GM19043 (cell line): ENCODE measurements at regions not wholly inside any gene's neighbourhood (a gene's known extent, or its start where the extent isn't known, plus 50 kb on each side); places are given as distances from the start of the nearest gene placed in this dataset.
"Not testable (repeated sequence)": the region's sequence is repeated elsewhere in the genome, so short reads cannot be mapped to it uniquely, and the experiment has no call there.

Experiments used
- ATAC-seq: cut with Tn5 transposase; IDR thresholded peaks from one replicate; pipeline ENCODE4 v1.9.1; 2021; ENCODE audit warnings: low read depth; ENCODE audit not compliant: unreplicated experiment

DNA sequence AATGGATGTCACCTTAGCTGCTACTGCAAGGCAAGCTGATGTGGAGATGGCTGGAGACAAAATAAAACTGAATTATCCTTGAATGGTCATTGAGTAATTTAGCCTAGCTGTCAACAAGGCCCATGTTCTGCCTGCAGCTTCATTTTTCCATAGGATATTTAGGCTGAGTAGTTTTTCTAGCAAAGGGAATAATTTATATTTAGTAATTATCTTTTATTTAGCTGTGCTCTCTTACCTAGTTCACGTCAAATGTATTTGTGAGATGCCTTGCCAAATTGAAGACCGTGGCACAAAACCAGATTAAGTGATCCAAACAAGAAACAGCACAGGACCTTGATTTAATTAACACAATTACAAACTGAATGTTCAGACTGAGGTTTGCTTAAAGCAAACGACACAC lies 77.4 kb upstream of the CEP162 start:
- ATAC-seq = no peak

DNA sequence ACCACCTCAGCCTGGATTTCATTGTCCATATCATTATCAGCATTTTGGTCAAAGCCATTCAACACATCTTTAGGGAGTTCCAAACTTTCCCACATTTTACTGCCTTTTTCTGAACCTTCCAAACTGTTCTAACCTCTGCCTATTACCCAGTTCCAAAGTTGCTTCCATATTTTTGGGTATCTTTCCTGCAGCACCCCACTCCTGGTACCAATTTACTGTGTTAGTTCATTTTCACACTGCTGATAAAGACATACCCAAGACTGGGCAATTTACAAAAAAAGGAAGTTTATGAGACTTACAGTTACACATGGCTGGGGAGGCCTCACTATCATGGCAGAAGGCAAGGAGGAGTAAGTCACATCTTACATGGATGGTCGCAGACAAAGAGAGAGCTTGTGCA lies 63.6 kb upstream of the CEP162 start:
- not testable (repeated sequence) for ATAC-seq

DNA sequence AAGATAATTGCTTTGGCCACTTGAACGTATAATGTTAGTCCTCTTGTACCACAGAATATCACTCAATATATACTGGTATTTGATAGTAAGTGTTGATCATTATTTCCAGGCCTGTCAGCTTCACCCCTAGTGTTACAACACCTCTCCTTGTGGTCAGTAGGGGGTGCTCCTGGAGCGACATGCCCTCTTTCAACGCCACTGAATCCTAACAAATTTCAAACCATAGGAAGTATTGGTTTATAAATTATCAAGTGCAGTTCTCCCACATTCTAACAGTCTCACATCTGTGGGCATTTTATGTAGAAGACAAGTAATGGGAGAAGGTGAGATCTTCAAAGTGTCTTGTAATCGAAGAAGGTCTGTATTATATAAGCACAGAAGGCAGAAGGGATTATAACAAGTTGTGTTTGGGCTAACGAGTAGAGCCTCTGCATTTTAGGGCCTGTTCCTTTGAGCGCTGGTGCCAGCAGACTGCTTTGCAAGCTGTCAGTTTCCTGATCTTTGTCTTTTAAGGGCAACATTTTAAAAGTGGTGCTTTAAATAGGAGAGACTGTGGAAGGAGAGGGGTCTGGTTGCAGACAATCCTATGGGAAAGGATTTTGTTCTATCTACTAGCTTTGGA lies 57.1 kb upstream of the CEP162 start:
- ATAC-seq = no peak

DNA sequence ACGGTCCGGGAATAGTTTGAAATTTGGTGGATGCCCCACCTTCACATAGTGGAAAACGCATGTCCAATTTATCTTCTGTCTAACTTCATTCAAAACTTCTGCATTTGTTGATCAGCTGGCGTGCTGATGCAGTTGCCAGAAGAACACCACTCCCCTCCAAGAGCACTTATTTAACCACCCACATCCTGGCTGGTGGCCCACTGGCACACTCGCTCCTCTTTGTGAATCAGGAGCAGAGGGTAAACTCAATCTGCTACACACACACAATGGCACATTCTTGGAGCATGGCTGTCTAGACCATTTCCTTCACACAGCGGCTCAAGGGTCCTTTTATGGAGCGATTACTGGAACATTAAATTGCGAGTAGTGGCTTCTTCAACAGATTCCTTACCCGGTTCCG lies 55.1 kb upstream of the CEP162 start:
- ATAC-seq = no peak

DNA sequence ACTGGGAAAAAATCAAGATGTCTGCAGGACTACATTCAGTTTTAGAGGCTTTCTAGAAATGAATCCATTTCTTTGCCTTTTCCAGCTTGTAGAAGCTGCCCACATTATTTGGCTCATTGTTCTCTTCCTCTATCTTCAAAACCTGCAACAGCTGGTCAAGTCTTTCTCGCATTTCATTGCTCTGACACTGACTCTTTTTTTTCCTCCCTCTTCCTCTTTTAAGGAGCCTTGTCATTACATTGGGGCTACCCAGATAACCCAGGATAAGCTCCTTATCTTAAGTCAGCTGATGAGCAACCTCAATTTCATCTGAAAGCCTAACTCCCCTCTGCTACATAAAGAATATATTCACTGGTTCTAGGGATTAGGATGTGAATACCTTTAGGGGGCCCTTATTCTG lies 53.2 kb upstream of the CEP162 start:
- no peak for ATAC-seq

DNA sequence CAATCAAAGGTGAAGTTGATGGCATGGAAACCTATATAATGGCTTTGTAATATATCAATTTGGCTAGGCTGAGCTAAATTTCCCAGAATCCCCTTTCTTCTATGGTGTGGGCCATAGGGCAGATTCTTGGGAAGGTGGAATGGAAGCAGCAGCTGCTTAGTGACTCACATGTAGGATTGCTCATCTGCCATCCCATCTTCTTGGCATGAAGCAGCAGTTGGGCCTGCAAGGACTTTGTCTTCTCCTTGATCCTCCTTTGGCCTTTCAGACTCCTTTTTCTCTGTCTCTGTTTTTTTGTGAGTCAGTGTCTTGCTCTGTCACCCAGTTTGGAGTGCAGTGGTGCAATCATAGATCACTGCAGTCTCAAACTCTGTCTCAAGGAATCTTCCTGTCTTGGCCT lies 52.6 kb upstream of the CEP162 start:
- no peak for ATAC-seq

DNA sequence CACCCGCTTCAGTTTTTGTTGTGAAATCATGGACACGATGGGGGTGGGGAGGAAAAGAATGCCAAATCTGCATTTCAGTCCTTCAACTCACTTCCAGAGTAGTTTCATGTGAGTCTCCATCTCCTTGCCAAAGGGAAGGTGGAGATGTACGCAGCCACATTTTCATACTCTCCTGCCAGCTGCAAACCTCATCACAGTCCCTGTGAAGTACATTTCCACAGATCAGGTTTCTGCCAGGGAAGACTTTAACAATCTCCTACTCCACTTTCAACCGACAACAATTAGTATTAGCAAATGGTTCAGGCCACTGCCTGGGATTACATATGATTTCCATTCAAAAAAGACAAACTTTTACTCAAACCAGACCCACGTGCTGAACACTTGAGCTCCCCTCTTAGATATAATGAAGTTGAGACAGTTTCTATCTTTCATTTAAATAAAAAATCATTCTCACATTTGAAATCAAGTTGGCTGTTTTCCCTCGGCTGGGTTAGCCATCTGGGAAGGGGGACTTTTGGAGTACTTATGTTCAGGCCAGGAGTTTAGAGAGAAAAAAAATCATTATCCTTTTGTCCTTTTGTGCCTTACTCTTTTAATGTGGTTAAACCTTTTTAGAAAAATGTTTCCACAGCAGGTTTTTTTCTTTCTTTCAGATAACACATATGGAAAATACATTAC lies 51.0 kb upstream of the CEP162 start:
- no peak for ATAC-seq
